ENCODE measurements at regions not wholly inside any gene's neighbourhood (a gene's known extent, or its start where the extent isn't known, plus 50 kb on each side); places are given as distances from the start of the nearest gene placed in this dataset.

- no peak for TF ChIP-seq POLR2A (IDR thresholded peaks at IDR 0.05)
- TF ChIP-seq CTCF (IDR thresholded peaks at IDR 0.05), result no peak
- no peak for TF ChIP-seq POLR2AphosphoS5 (IDR thresholded peaks at IDR 0.05)
- no peak for TF ChIP-seq EP300 (IDR thresholded peaks at IDR 0.05)
These were observed 612.6 kb upstream of the USP15 start for GRCh38 chr12:61647566-61647965.

Data from sigmoid colon (tissue), 4 donors.